Stimulated activated effector memory CD8-positive, alpha-beta T cell treated with anti-CD3 and anti-CD28 coated beads, Interleukin-12 subunit alpha, Interleukin-12 subunit beta, amount 100 ng/mL, for 72 hours (primary cell): ENCODE measurements at regions not wholly inside any gene's neighbourhood (a gene's known extent, or its start where the extent isn't known, plus 50 kb on each side); places are given as distances from the start of the nearest gene placed in this dataset.
A peak's percentile ranks its signal among the peaks of the same experiment; 100 is the strongest.

Experiments used
- ATAC-seq: fragments of 150-1000 bp; cut with Tn5 transposase; 2 replicates; pipeline ENCODE4 v1.10.0; 2021
- DNase-seq, 2 donors: peaks; one replicate each; pipeline ENCODE4 v3.0.0; 2021 to 2022; ENCODE audit warnings: low spot score in 2 of 2
- H3K27ac Mint-ChIP-seq: one replicate; pipeline ENCODE4 v1.8.0; 2022; ENCODE audit warnings: mild to moderate bottlenecking, mixed read lengths
- H3K36me3 Mint-ChIP-seq: one replicate; pipeline ENCODE4 v1.8.0; 2022; ENCODE audit warnings: mild to moderate bottlenecking, mixed read lengths
- H3K4me1 Mint-ChIP-seq: one replicate; pipeline ENCODE4 v1.8.0; 2022; ENCODE audit warnings: mixed read lengths
- H3K4me3 Mint-ChIP-seq: one replicate; pipeline ENCODE4 v1.8.0; 2022; ENCODE audit warnings: mild to moderate bottlenecking, mixed read lengths
- H3K9me3 Mint-ChIP-seq: one replicate; pipeline ENCODE4 v1.8.0; 2022; ENCODE audit warnings: mixed read lengths

GRCh38 chr12:91577586-91578539 lies 395.2 kb upstream of the DCN start:
- Mint-ChIP-seq H3K27ac (no peak overlapping the region), H3K9me3 (no peaks in the 10 kb centered on the region), H3K4me1 (peaks cover 5% of the 10 kb centered on the region), H3K4me3 (peak overlapping the region; percentile 64), H3K36me3 (no peaks in the 10 kb centered on the region)
- DNase-seq (no peak), ATAC-seq (peak; percentile 55)

- ATAC-seq (no peak), DNase-seq (no peak)
- Mint-ChIP-seq H3K36me3 (no peaks in the 10 kb centered on the region), H3K4me3 (no peak overlapping the region), H3K9me3 (no peaks in the 10 kb centered on the region), H3K27ac (no peak overlapping the region), H3K4me1 (peaks cover 5% of the 10 kb centered on the region)
These were observed 393.8 kb upstream of the DCN start for GRCh38 chr12:91576432-91576831.

GRCh38 chr12:91575630-91576029 lies 393.0 kb upstream of the DCN start:
- H3K27ac Mint-ChIP-seq: no peak overlapping the region
- no peaks in the 10 kb centered on the region for H3K9me3 Mint-ChIP-seq
- no peak for ATAC-seq

GRCh38 chr12:91574975-91575374 lies 392.4 kb upstream of the DCN start:
- ATAC-seq: no peak
- Mint-ChIP-seq H3K4me1 (peaks cover 5% of the 10 kb centered on the region), H3K9me3 (no peaks in the 10 kb centered on the region), H3K4me3 (no peak overlapping the region), H3K36me3 (no peaks in the 10 kb centered on the region), H3K27ac (no peak overlapping the region)
- DNase-seq: no peak

More at GRCh38 chr12:91575630-91576029, 393.0 kb upstream of the DCN start:
- Mint-ChIP-seq H3K4me3 (no peak overlapping the region), H3K4me1 (peaks cover 5% of the 10 kb centered on the region), H3K36me3 (no peaks in the 10 kb centered on the region)
- no peak for DNase-seq

- Mint-ChIP-seq H3K4me1 (peaks cover 5% of the 10 kb centered on the region), H3K4me3 (no peak overlapping the region), H3K36me3 (no peaks in the 10 kb centered on the region), H3K9me3 (no peaks in the 10 kb centered on the region), H3K27ac (no peak overlapping the region)
- no peak for ATAC-seq
- no peak for DNase-seq
These were observed 391.8 kb upstream of the DCN start for GRCh38 chr12:91574391-91574790.

GRCh38 chr12:91572869-91573268 lies 390.3 kb upstream of the DCN start:
- no peaks in the 10 kb centered on the region for H3K9me3 Mint-ChIP-seq
- DNase-seq (no peak), ATAC-seq (no peak)
- peaks cover 3% of the 10 kb centered on the region for H3K4me1 Mint-ChIP-seq
- no peak overlapping the region for H3K27ac Mint-ChIP-seq
- H3K4me3 Mint-ChIP-seq: no peak overlapping the region
- no peaks in the 10 kb centered on the region for H3K36me3 Mint-ChIP-seq

- DNase-seq (no peak), ATAC-seq (no peak)
- Mint-ChIP-seq H3K4me1 (peaks cover 11% of the 10 kb centered on the region), H3K9me3 (no peaks in the 10 kb centered on the region), H3K27ac (no peak overlapping the region), H3K36me3 (no peaks in the 10 kb centered on the region), H3K4me3 (no peak overlapping the region)
These were observed 384.5 kb upstream of the DCN start for GRCh38 chr12:91567100-91567485.

- H3K9me3 Mint-ChIP-seq: no peaks in the 10 kb centered on the region
- H3K36me3 Mint-ChIP-seq: no peaks in the 10 kb centered on the region
- DNase-seq (no peak), ATAC-seq (no peak)
- H3K27ac Mint-ChIP-seq: no peak overlapping the region
- H3K4me3 Mint-ChIP-seq: no peak overlapping the region
- peaks cover 14% of the 10 kb centered on the region for H3K4me1 Mint-ChIP-seq
These were observed 383.9 kb upstream of the DCN start for GRCh38 chr12:91566328-91567099.

GRCh38 chr12:91565846-91566245 lies 383.2 kb upstream of the DCN start:
- no peak for ATAC-seq
- H3K27ac Mint-ChIP-seq: no peak overlapping the region

GRCh38 chr12:91565246-91565645 lies 382.6 kb upstream of the DCN start:
- H3K27ac Mint-ChIP-seq: no peak overlapping the region
- H3K4me1 Mint-ChIP-seq: peaks cover 14% of the 10 kb centered on the region
- peak; percentile 56 for ATAC-seq
- no peaks in the 10 kb centered on the region for H3K9me3 Mint-ChIP-seq
- no peak overlapping the region for H3K4me3 Mint-ChIP-seq
- no peaks in the 10 kb centered on the region for H3K36me3 Mint-ChIP-seq
- DNase-seq: no peak

More at GRCh38 chr12:91565846-91566245, 383.2 kb upstream of the DCN start:
- H3K9me3 Mint-ChIP-seq: no peaks in the 10 kb centered on the region
- H3K4me3 Mint-ChIP-seq: no peak overlapping the region
- DNase-seq: no peak
- H3K4me1 Mint-ChIP-seq: peaks cover 14% of the 10 kb centered on the region
- no peaks in the 10 kb centered on the region for H3K36me3 Mint-ChIP-seq

GRCh38 chr12:91563011-91563765 lies 380.6 kb upstream of the DCN start:
- no peak overlapping the region for H3K4me3 Mint-ChIP-seq
- peaks cover 14% of the 10 kb centered on the region for H3K4me1 Mint-ChIP-seq
- no peaks in the 10 kb centered on the region for H3K36me3 Mint-ChIP-seq
- no peak for DNase-seq
- peak; percentile 73 for ATAC-seq
- H3K27ac Mint-ChIP-seq: peak overlapping the region; percentile 2
- peaks cover 10% of the 10 kb centered on the region for H3K9me3 Mint-ChIP-seq

- H3K36me3 Mint-ChIP-seq: no peaks in the 10 kb centered on the region
- peak overlapping the region; percentile 2 for H3K27ac Mint-ChIP-seq
- DNase-seq (no peak), ATAC-seq (peak; percentile 74)
- no peak overlapping the region for H3K4me3 Mint-ChIP-seq
- H3K4me1 Mint-ChIP-seq: peaks cover 14% of the 10 kb centered on the region
- peaks cover 13% of the 10 kb centered on the region for H3K9me3 Mint-ChIP-seq
These were observed 379.9 kb upstream of the DCN start for GRCh38 chr12:91562476-91562875.

- H3K27ac Mint-ChIP-seq: no peak overlapping the region
- H3K9me3 Mint-ChIP-seq: peaks cover 13% of the 10 kb centered on the region
- no peak overlapping the region for H3K4me3 Mint-ChIP-seq
- DNase-seq (no peak), ATAC-seq (no peak)
- H3K36me3 Mint-ChIP-seq: no peaks in the 10 kb centered on the region
- peaks cover 14% of the 10 kb centered on the region for H3K4me1 Mint-ChIP-seq
These were observed 379.3 kb upstream of the DCN start for GRCh38 chr12:91561958-91562325.

GRCh38 chr12:91561301-91561957 lies 378.8 kb upstream of the DCN start:
- Mint-ChIP-seq H3K4me1 (peaks cover 14% of the 10 kb centered on the region), H3K36me3 (no peaks in the 10 kb centered on the region), H3K4me3 (no peak overlapping the region), H3K9me3 (peaks cover 13% of the 10 kb centered on the region), H3K27ac (no peak overlapping the region)
- DNase-seq: no peak
- ATAC-seq: no peak

- ATAC-seq (no peak), DNase-seq (no peak)
- Mint-ChIP-seq H3K9me3 (peaks cover 13% of the 10 kb centered on the region), H3K4me1 (peaks cover 1% of the 10 kb centered on the region), H3K27ac (no peak overlapping the region), H3K36me3 (no peaks in the 10 kb centered on the region), H3K4me3 (no peak overlapping the region)
These were observed 374.3 kb upstream of the DCN start for GRCh38 chr12:91556909-91557308.
